H1 (cell line): ENCODE measurements at regions not wholly inside any gene's neighbourhood (a gene's known extent, or its start where the extent isn't known, plus 50 kb on each side); places are given as distances from the start of the nearest gene placed in this dataset.

ENCODE experiments used
- CTCF ChIA-PET: fragments of 300-600 bp; sonication (Branson Sonifier 250); formaldehyde crosslinking; loops from one replicate; lab custom pipeline; 2021; ENCODE audit not compliant: partially characterized antibody; lab: Charles Lee
- POLR2A ChIA-PET: fragments of 300-600 bp; sonication (Branson Sonifier 250); formaldehyde crosslinking; loops from one replicate; lab custom pipeline; 2021; ENCODE audit warnings: inconsistent platforms; ENCODE audit not compliant: partially characterized antibody; lab: Charles Lee
- DNase-seq, 2 experiments: peaks; one replicate each; pipeline versions ENCODE4 v3.0.0 to v3.0.0-alpha.2; 2010 to 2022; ENCODE audit warnings: low spot score in 2 of 2, low read depth in 1 of 2, mixed read lengths in 1 of 2
- FAIRE-seq: peaks from 2 replicates; lab custom pipeline; 2011; peaks lifted over from hg19 to GRCh38; lab: Jason Lieb, UNC
- H2AFZ ChIP-seq: 2 replicates; pipeline ENCODE4 v1.8.1; 2012; ENCODE audit warnings: low read length, inconsistent platforms
- H2AK5ac ChIP-seq: 2 replicates; pipeline ENCODE4 v1.6.1; 2013; ENCODE audit warnings: low read depth, low read length
- H2BK120ac ChIP-seq: replicated peaks from 2 replicates; pipeline ENCODE3; 2013; ENCODE audit warnings: low read depth, low read length, inconsistent platforms
- H2BK12ac ChIP-seq: 2 replicates; pipeline ENCODE4 v1.6.1; 2013; ENCODE audit warnings: low read depth, low read length
- H2BK15ac ChIP-seq: 2 replicates; pipeline ENCODE4 v1.6.1; 2013; ENCODE audit warnings: low read length
- H2BK20ac ChIP-seq: 2 replicates; pipeline ENCODE4 v1.6.1; 2013; ENCODE audit warnings: low read length
- H2BK5ac ChIP-seq: 2 replicates; pipeline ENCODE4 v1.6.1; 2013; ENCODE audit warnings: low read depth, low read length
- H3K14ac ChIP-seq: 2 replicates; pipeline ENCODE4 v1.6.1; 2013; ENCODE audit warnings: inconsistent platforms; ENCODE audit not compliant: insufficient read length
- H3K18ac ChIP-seq: 2 replicates; pipeline ENCODE4 v1.6.1; 2013; ENCODE audit warnings: low read length; ENCODE audit errors: extremely low read depth
- H3K23ac ChIP-seq: 2 replicates; pipeline ENCODE4 v1.6.1; 2013; ENCODE audit warnings: inconsistent platforms; ENCODE audit not compliant: insufficient read length
- H3K23me2 ChIP-seq: 2 replicates; pipeline ENCODE4 v1.6.1; 2013; ENCODE audit warnings: low read depth, low read length
- H3K27ac ChIP-seq: 2 replicates; pipeline ENCODE4 v1.6.1; 2011; ENCODE audit warnings: low read depth, low read length, inconsistent platforms
- H3K27me3 ChIP-seq, 4 experiments: replicated peaks in 1 of 4; 1 replicate in 1 of 4; 2 replicates in 3 of 4; pipeline versions ENCODE4 v1.6.1 to v1.8.1; 2011 to 2013; ENCODE audit warnings: low read length in 3 of 4, mild to moderate bottlenecking in 3 of 4, inconsistent platforms in 2 of 4, mixed read lengths in 2 of 4, moderate library complexity in 1 of 4; ENCODE audit not compliant: control insufficient read depth in 3 of 4, insufficient read depth in 3 of 4; ENCODE audit errors: extremely low read depth in 1 of 4
- H3K36me3 ChIP-seq, 4 experiments: 2 replicates each; pipeline versions ENCODE4 v1.6.1 to v1.8.1; 2011 to 2013; ENCODE audit warnings: mild to moderate bottlenecking in 4 of 4, low read length in 3 of 4, moderate library complexity in 2 of 4, control low read depth in 1 of 4, inconsistent platforms in 1 of 4; ENCODE audit not compliant: insufficient read depth in 4 of 4, control insufficient read depth in 2 of 4
- H3K4ac ChIP-seq: replicated peaks from 2 replicates; pipeline ENCODE3; 2013; ENCODE audit warnings: low read length, low read depth, mixed read lengths, inconsistent platforms; ENCODE audit not compliant: insufficient read length
- H3K4me1 ChIP-seq, 4 experiments: replicated peaks in 1 of 4; 1 replicate in 1 of 4; 2 replicates in 3 of 4; pipeline versions ENCODE4 v1.6.1 to v1.8.1; 2011 to 2013; ENCODE audit warnings: low read length in 3 of 4, inconsistent platforms in 2 of 4, mixed read lengths in 1 of 4; ENCODE audit not compliant: insufficient read depth in 4 of 4, control insufficient read depth in 3 of 4
- H3K4me2 ChIP-seq, 2 experiments: 2 replicates each; pipeline versions ENCODE4 v1.6.1 to v1.8.1; 2011 to 2013; ENCODE audit warnings: low read depth in 2 of 2, low read length in 2 of 2, control low read depth in 1 of 2, inconsistent platforms in 1 of 2, mild to moderate bottlenecking in 1 of 2; ENCODE audit not compliant: insufficient read depth in 1 of 2
- H3K4me3 ChIP-seq, 4 experiments: fragments of 200-600, 300-600 bp in 1 of 4; sonication (generic), shearing (Covaris generic), sonication (Bioruptor Twin) in 1 of 4; 2 replicates each; pipeline versions ENCODE4 v1.5.1 to v1.8.1; 2011 to 2016; ENCODE audit warnings: low read length in 4 of 4, low read depth in 3 of 4, control low read depth in 2 of 4, inconsistent platforms in 2 of 4, mild to moderate bottlenecking in 2 of 4, mixed read lengths in 1 of 4, moderate library complexity in 1 of 4; ENCODE audit not compliant: insufficient read depth in 2 of 4; ENCODE audit errors: extremely low read depth in 1 of 4
- H3K56ac ChIP-seq: replicated peaks from 2 replicates; pipeline ENCODE3; 2013; ENCODE audit warnings: low read depth, mild to moderate bottlenecking, mixed read lengths, low read length, inconsistent platforms; ENCODE audit not compliant: insufficient read length
- H3K79me1 ChIP-seq: 2 replicates; pipeline ENCODE4 v1.6.1; 2013; ENCODE audit warnings: low read depth, low read length, control low read depth
- H3K79me2 ChIP-seq, 2 experiments: 2 replicates each; pipeline versions ENCODE4 v1.6.1 to v1.8.1; 2012 to 2013; ENCODE audit warnings: low read length in 2 of 2, mild to moderate bottlenecking in 2 of 2, inconsistent platforms in 1 of 2; ENCODE audit not compliant: insufficient read depth in 2 of 2, control insufficient read depth in 1 of 2
- H3K9ac ChIP-seq, 4 experiments: replicated peaks in 1 of 4; 1 replicate in 1 of 4; 2 replicates in 3 of 4; pipeline versions ENCODE4 v1.6.1 to v1.8.1; 2011 to 2013; ENCODE audit warnings: low read depth in 3 of 4, low read length in 3 of 4, control low read depth in 2 of 4, mild to moderate bottlenecking in 2 of 4, moderate library complexity in 2 of 4, inconsistent platforms in 1 of 4; ENCODE audit errors: extremely low read depth in 1 of 4
- H3K9me3 ChIP-seq, 2 experiments: 2 replicates each; pipeline versions ENCODE4 v1.6.1 to v1.8.1; 2012 to 2013; ENCODE audit warnings: mild to moderate bottlenecking in 2 of 2, moderate library complexity in 2 of 2, control low read depth in 1 of 2, inconsistent platforms in 1 of 2, low read depth in 1 of 2, low read length in 1 of 2, mixed read lengths in 1 of 2; ENCODE audit not compliant: insufficient read depth in 2 of 2
- H4K20me1 ChIP-seq, 2 experiments: replicated peaks in 1 of 2; 2 replicates each; pipeline versions ENCODE3 to v1.8.1; 2011 to 2013; ENCODE audit warnings: inconsistent platforms in 2 of 2, low read length in 2 of 2, mild to moderate bottlenecking in 1 of 2; ENCODE audit not compliant: insufficient read depth in 2 of 2, control insufficient read depth in 1 of 2
- H4K5ac ChIP-seq: 2 replicates; pipeline ENCODE4 v1.6.1; 2013; ENCODE audit warnings: low read length, low read depth, mixed read lengths, inconsistent platforms; ENCODE audit not compliant: insufficient read length
- H4K8ac ChIP-seq: 2 replicates; pipeline ENCODE4 v1.8.0; 2013; ENCODE audit warnings: mild to moderate bottlenecking, moderate library complexity, low read length, inconsistent platforms; ENCODE audit not compliant: insufficient read depth; ENCODE audit errors: extremely low read depth
- H4K91ac ChIP-seq: replicated peaks from 2 replicates; pipeline ENCODE3; 2013; ENCODE audit warnings: low read length, mixed read lengths, inconsistent platforms; ENCODE audit not compliant: insufficient read length
- CBX8 ChIP-seq: fragments of 300-800, 300-1000 bp; sonication (generic); IDR thresholded peaks from 2 replicates; pipeline ENCODE4 v1.7.1; 2016; ENCODE audit warnings: low read depth, low read length, borderline replicate concordance
- EGR1 ChIP-seq: IDR thresholded peaks from 2 replicates; pipeline ENCODE4 v1.6.1; 2011; ENCODE audit warnings: low read depth, low read length, borderline replicate concordance
- HDAC6 ChIP-seq: IDR thresholded peaks from one replicate; pipeline ENCODE4 v1.7.1; 2012; ENCODE audit warnings: low read depth, mild to moderate bottlenecking, inconsistent platforms, low read length, moderate library complexity
- PHF8 ChIP-seq: fragments of 200-600 bp; sonication (generic); conservative IDR thresholded peaks from 2 replicates; pipeline ENCODE4 v1.7.1; 2012; ENCODE audit warnings: low read depth, mild to moderate bottlenecking, inconsistent platforms, low read length, moderate library complexity
- SP2 ChIP-seq: IDR thresholded peaks from 2 replicates; pipeline ENCODE4 v1.6.1; 2012; ENCODE audit warnings: mild to moderate bottlenecking, low read length, inconsistent platforms
- WGBS, 2 experiments: shearing (Covaris generic) in 1 of 2; methylation state at CpG; one replicate each; pipeline versions ENCODE4 v1.1.6 to v1.1.7; 2013 to 2015; ENCODE audit warnings: low lambda C conversion rate in 2 of 2, mixed read lengths in 2 of 2, inconsistent platforms in 1 of 2, low coverage in 1 of 2, missing lambda C conversion rate in 1 of 2; ENCODE audit not compliant: insufficient replicate concordance in 2 of 2, insufficient coverage in 1 of 2, insufficient read length in 1 of 2; ENCODE audit errors: extremely low coverage in 1 of 2, missing lambda C conversion rate in 1 of 2; 5-methylcytosine and 5-hydroxymethylcytosine counted together
- TF ChIP-seq, protein P1 (sequence below): IDR thresholded peaks from 2 replicates; pipeline ENCODE4 v1.6.1; 2012; ENCODE audit warnings: low read length, inconsistent platforms

GRCh38 chr21:35682904-35683549, 377.3 kb downstream of the SETD4 start:
- Histone ChIP-seq H3K36me3 (no peaks in the 10 kb centered on the region), H3K56ac (no peak overlapping the region), H3K23ac (no peak overlapping the region), H4K20me1 (peaks cover 0 to 2% of the 10 kb centered on the region in 2 experiments), H3K4me2 (no peak overlapping the region), H3K9me3 (no peaks in the 10 kb centered on the region), H3K14ac (no peak overlapping the region), H3K4me1 (no peaks in the 10 kb centered on the region), H3K4me3 (no peak overlapping the region), H3K18ac (no peak overlapping the region), H3K9ac (no peak overlapping the region), H3K4ac (no peak overlapping the region), H4K91ac (no peak overlapping the region), H3K27me3 (no peaks in the 10 kb centered on the region), H2AFZ (no peak overlapping the region), H3K79me1 (no peaks in the 10 kb centered on the region), H2BK120ac (no peak overlapping the region), H2BK12ac (no peak overlapping the region), H2AK5ac (no peak overlapping the region), H3K79me2 (no peaks in the 10 kb centered on the region), H2BK20ac (no peak overlapping the region), H2BK15ac (no peak overlapping the region), H2BK5ac (no peak overlapping the region), H3K27ac (no peak overlapping the region), H4K8ac (no peak overlapping the region)
- ChIA-PET CTCF (interaction anchor here (1.0 to 1.2 kb wide), 2 partner anchors 14 to 156 kb away, joined by 3 to 4 read pairs; no protein-coding TSS in a partner anchor), POLR2A (no interaction called here)
- WGBS, 2 experiments = 89% methylated on average over 2 of the region's 2 CpGs; no CpG with 5 or more reads in 1 of the 2 experiments
- no peak for DNase-seq
- TF ChIP-seq CBX8 (no peak), PHF8 (no peak), HDAC6 (no peak), SP2 (no peak), EGR1 (no peak)
- TF ChIP-seq, protein P1, sequence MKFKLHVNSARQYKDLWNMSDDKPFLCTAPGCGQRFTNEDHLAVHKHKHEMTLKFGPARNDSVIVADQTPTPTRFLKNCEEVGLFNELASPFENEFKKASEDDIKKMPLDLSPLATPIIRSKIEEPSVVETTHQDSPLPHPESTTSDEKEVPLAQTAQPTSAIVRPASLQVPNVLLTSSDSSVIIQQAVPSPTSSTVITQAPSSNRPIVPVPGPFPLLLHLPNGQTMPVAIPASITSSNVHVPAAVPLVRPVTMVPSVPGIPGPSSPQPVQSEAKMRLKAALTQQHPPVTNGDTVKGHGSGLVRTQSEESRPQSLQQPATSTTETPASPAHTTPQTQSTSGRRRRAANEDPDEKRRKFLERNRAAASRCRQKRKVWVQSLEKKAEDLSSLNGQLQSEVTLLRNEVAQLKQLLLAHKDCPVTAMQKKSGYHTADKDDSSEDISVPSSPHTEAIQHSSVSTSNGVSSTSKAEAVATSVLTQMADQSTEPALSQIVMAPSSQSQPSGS = no peak
- TF ChIP-seq, all 59 proteins: peak for 0
- Histone ChIP-seq H4K5ac (no peak overlapping the region), H3K23me2 (peaks cover 5% of the 10 kb centered on the region; the same call in 1 of the 2 replicates)
- no peak for FAIRE-seq
